GM12878 (cell line): ENCODE measurements at regions not wholly inside any gene's neighbourhood (a gene's known extent, or its start where the extent isn't known, plus 50 kb on each side); places are given as distances from the start of the nearest gene placed in this dataset.

Source experiments
- BACH1 ChIP-seq: fragments of 450-650 bp; IDR thresholded peaks from 2 replicates; pipeline ENCODE4 v1.6.1; 2017; ENCODE audit warnings: mild to moderate bottlenecking, borderline replicate concordance
- CTCF ChIP-seq, 3 experiments: IDR thresholded peaks in 2 of 3; conservative IDR thresholded peaks in 1 of 3; 2 replicates each; pipeline ENCODE4 v1.5.1; 2011; ENCODE audit warnings: low read depth in 3 of 3, low read length in 3 of 3, mild to moderate bottlenecking in 3 of 3, control low read depth in 2 of 3, moderate library complexity in 2 of 3, inconsistent platforms in 1 of 3, mixed read lengths in 1 of 3; ENCODE audit not compliant: control insufficient read depth in 2 of 3, insufficient read depth in 1 of 3; ENCODE audit errors: extremely low read depth in 1 of 3
- EZH2 ChIP-seq: IDR thresholded peaks from 2 replicates; pipeline ENCODE4 v1.6.1; 2012; ENCODE audit warnings: low read depth, mild to moderate bottlenecking, control low read depth, inconsistent platforms, low read length, borderline replicate concordance; ENCODE audit not compliant: control insufficient read depth
- FOXM1 ChIP-seq: IDR thresholded peaks from 2 replicates; pipeline ENCODE4 v1.6.1; 2012; ENCODE audit warnings: low read depth, mild to moderate bottlenecking, inconsistent platforms, low read length, moderate library complexity
- GABPA ChIP-seq: IDR thresholded peaks from 2 replicates; pipeline ENCODE4 v1.6.1; 2014; ENCODE audit warnings: antibody characterized with exemption, low read depth, mild to moderate bottlenecking, inconsistent platforms
- MEF2A ChIP-seq: IDR thresholded peaks from 2 replicates; pipeline ENCODE4 v1.6.1; 2011; ENCODE audit warnings: low read depth, mild to moderate bottlenecking, low read length, moderate library complexity; ENCODE audit not compliant: insufficient read depth
- MTA3 ChIP-seq: IDR thresholded peaks from 2 replicates; pipeline ENCODE4 v1.6.1; 2012; ENCODE audit warnings: low read length, inconsistent platforms, borderline replicate concordance
- MXI1 ChIP-seq: fragments of 150-350 bp; IDR thresholded peaks from 2 replicates; pipeline ENCODE4 v1.6.1; 2011; ENCODE audit warnings: low read depth, mild to moderate bottlenecking, inconsistent platforms, low read length, improper control_type of control experiment
- PAX8 ChIP-seq: fragments of 450-650 bp; IDR thresholded peaks from 2 replicates; pipeline ENCODE4 v1.6.1; 2017; ENCODE audit warnings: mild to moderate bottlenecking, moderate library complexity

DNA sequence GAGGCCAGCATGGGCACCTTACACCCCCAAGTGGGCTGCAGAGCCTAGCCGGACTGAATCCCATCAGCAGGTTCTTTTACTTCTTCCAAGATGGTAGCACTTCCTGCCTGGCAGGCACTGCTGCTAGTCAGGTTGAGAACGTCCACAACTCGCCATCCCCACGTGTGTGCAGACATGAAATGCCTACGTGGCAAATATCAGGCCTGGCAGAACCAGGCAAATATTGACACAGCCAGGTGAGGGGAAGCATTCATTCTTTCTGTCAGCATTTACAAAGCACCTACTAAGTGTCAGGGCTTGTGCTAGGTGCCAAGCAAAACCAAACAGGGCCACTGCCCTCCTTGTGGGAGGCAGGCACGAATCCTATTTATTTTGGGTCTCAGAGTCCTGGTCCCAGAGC is 52.3 kb upstream of the SIM2 start:
- TF ChIP-seq MXI1 = no peak
- no peak for TF ChIP-seq CTCF (IDR thresholded peaks at IDR 0.05 in 2 of 3, conservative IDR thresholded peaks at IDR 0.05 in 1 of 3; ENCODE audit: control insufficient read depth in 2 of 3, extremely low read depth in 1 of 3, insufficient read depth in 1 of 3, low read depth in 3 of 3, low read length in 3 of 3)
- no peak for TF ChIP-seq GABPA
- no peak for TF ChIP-seq BACH1
- TF ChIP-seq MEF2A = no peak
- TF ChIP-seq FOXM1 = no peak
- TF ChIP-seq EZH2 = no peak
- no peak for TF ChIP-seq PAX8
- no peak for TF ChIP-seq MTA3
